K562 (cell line): ENCODE measurements at regions not wholly inside any gene's neighbourhood (a gene's known extent, or its start where the extent isn't known, plus 50 kb on each side); places are given as distances from the start of the nearest gene placed in this dataset.
A peak's percentile ranks its signal among the peaks of the same experiment; 100 is the strongest.

Source experiments
- CTCF ChIP-seq, 3 experiments: IDR thresholded peaks in 2 of 3; conservative IDR thresholded peaks in 1 of 3; 2 replicates each; pipeline ENCODE4 v1.5.1; 2011 to 2012; ENCODE audit warnings: low read length in 3 of 3, mild to moderate bottlenecking in 3 of 3, control low read depth in 2 of 3, improper control_type of control experiment in 1 of 3, inconsistent platforms in 1 of 3, low read depth in 1 of 3, mixed read lengths in 1 of 3, moderate library complexity in 1 of 3; ENCODE audit not compliant: insufficient read depth in 2 of 3
- SIX5 ChIP-seq, 2 experiments: IDR thresholded peaks; 2 replicates each; pipeline ENCODE4 v1.6.1; 2011; ENCODE audit warnings: low read length in 2 of 2, borderline replicate concordance in 1 of 2, low read depth in 1 of 2, mild to moderate bottlenecking in 1 of 2, moderate library complexity in 1 of 2; ENCODE audit not compliant: insufficient read depth in 1 of 2
- USF1 ChIP-seq: sonication (generic); formaldehyde crosslinking; IDR thresholded peaks from 2 replicates; pipeline ENCODE4 v1.9.0; 2022; ENCODE audit warnings: mild to moderate bottlenecking, missing genetic modification reagents
- YY1 ChIP-seq, 3 experiments: IDR thresholded peaks; 2 replicates each; pipeline ENCODE4 v1.6.1; 2011; ENCODE audit warnings: low read length in 2 of 3, mild to moderate bottlenecking in 2 of 3, moderate library complexity in 2 of 3, borderline replicate concordance in 1 of 3, control low read depth in 1 of 3, low read depth in 1 of 3; ENCODE audit not compliant: insufficient read depth in 3 of 3, insufficient replicate concordance in 2 of 3, control insufficient read depth in 1 of 3, insufficient read length in 1 of 3; ENCODE audit errors: extremely low read depth in 1 of 3
- ZNF174 ChIP-seq: fragments of 250-450 bp; sonication (Bioruptor Pico); IDR thresholded peaks from 2 replicates; pipeline ENCODE4 v1.4.0; 2020; ENCODE audit warnings: mild to moderate bottlenecking
- ZNF224 ChIP-seq: sonication (generic); formaldehyde crosslinking; IDR thresholded peaks from 2 replicates; pipeline ENCODE4 v1.8.0; 2022; ENCODE audit warnings: mild to moderate bottlenecking, missing genetic modification reagents

DNA sequence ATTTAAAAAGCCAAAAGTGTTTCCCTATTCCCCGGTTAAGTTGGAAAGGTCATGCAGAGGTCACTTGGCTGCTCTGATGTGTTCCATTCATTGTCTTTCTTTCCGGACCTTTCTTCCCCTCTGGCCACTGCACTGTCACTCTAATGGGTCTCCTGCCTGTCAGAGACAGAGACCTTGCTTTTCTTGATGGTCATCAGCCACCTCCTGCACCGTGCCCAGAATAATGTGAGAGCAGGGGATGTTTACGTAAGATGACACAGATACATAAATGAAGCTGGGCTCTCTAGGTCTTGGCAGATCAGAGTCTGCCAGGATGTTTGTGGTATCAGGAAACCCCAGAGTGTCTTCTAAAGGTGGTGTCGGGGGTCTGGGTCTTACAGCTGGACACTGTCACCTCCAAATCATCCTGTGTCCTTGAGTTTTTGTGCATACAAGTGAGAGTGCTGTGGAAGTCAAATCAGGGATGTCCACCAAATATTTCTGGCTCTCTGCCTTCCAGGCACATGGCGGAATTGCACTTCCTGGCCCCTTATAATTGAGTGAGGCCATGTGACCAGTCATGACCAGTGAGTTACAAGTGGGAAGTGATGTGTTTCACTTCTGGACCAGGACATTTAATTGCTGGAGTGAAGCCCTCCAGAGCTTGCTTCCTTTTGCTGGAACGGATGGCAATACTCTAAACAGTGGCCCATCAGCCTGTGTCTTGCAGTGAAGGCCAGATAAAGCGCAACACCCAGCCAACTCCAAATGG lies 130.6 kb upstream of the ATP6AP2 start:
- TF ChIP-seq SIX5 (IDR thresholded peaks at IDR 0.05; ENCODE audit: borderline replicate concordance in 1 of 2, insufficient read depth in 1 of 2, low read depth in 1 of 2, low read length in 2 of 2), result no peak
- no peak for TF ChIP-seq YY1 (IDR thresholded peaks at IDR 0.05; ENCODE audit: borderline replicate concordance in 1 of 3, control insufficient read depth in 1 of 3, extremely low read depth in 1 of 3, insufficient read depth in 3 of 3, insufficient read length in 1 of 3, insufficient replicate concordance in 2 of 3, low read depth in 1 of 3, low read length in 2 of 3)
- no peak for TF ChIP-seq ZNF224 (CRISPR knock-in tag)
- no peak for TF ChIP-seq CTCF (IDR thresholded peaks at IDR 0.05 in 2 of 3, conservative IDR thresholded peaks at IDR 0.05 in 1 of 3; ENCODE audit: insufficient read depth in 2 of 3, low read depth in 1 of 3, low read length in 3 of 3)
- no peak for TF ChIP-seq ZNF174 (CRISPR knock-in tag)
- TF ChIP-seq USF1 (CRISPR knock-in tag), result peak; percentile 70
